DOHH2 (cell line): ENCODE measurements at regions not wholly inside any gene's neighbourhood (a gene's known extent, or its start where the extent isn't known, plus 50 kb on each side); places are given as distances from the start of the nearest gene placed in this dataset.

Experiments
- H3F3A ChIP-seq: fragments of 200-600 bp; sonication (generic), shearing (Covaris generic); 2 replicates; pipeline ENCODE4 v1.6.0; 2016; ENCODE audit warnings: antibody characterized with exemption, mild to moderate bottlenecking; ENCODE audit not compliant: control insufficient read depth, insufficient read depth
- H3K27ac ChIP-seq: fragments of 200-600 bp; sonication (generic); 2 replicates; pipeline ENCODE4 v1.5.1; 2014; ENCODE audit warnings: low read depth, mild to moderate bottlenecking, low read length, moderate library complexity
- H3K27me3 ChIP-seq: fragments of 200-600 bp; sonication (generic); 2 replicates; pipeline ENCODE4 v1.6.1; 2014; ENCODE audit warnings: mild to moderate bottlenecking, low read length, mixed read lengths; ENCODE audit not compliant: control insufficient read depth
- H3K36me3 ChIP-seq: fragments of 200-600 bp; sonication (generic); 2 replicates; pipeline ENCODE4 v1.6.1; 2014; ENCODE audit warnings: mild to moderate bottlenecking, low read length, moderate library complexity, mixed read lengths; ENCODE audit not compliant: control insufficient read depth
- H3K4me1 ChIP-seq: fragments of 200-600 bp; sonication (generic); 2 replicates; pipeline ENCODE4 v1.6.1; 2014; ENCODE audit warnings: mild to moderate bottlenecking, low read length, mixed read lengths; ENCODE audit not compliant: control insufficient read depth
- H3K4me2 ChIP-seq: fragments of 200-600 bp; sonication (generic); 2 replicates; pipeline ENCODE4 v1.6.0; 2014; ENCODE audit warnings: mild to moderate bottlenecking, low read length, moderate library complexity
- H3K4me3 ChIP-seq: fragments of 200-600 bp; sonication (generic); 2 replicates; pipeline ENCODE4 v1.5.1; 2014; ENCODE audit warnings: mild to moderate bottlenecking, low read length, mixed read lengths
- H3K79me2 ChIP-seq: fragments of 200-600 bp; sonication (generic); 2 replicates; pipeline ENCODE4 v1.6.1; 2014; ENCODE audit warnings: mild to moderate bottlenecking, low read length, mixed read lengths; ENCODE audit not compliant: control insufficient read depth
- H3K9me2 ChIP-seq: fragments of 200-600 bp; sonication (generic); replicated peaks from 2 replicates; pipeline ENCODE4 v1.6.1; 2014; ENCODE audit warnings: mild to moderate bottlenecking, low read length, mixed read lengths; ENCODE audit not compliant: control insufficient read depth
- H3K9me3 ChIP-seq: fragments of 200-600 bp; sonication (generic); 2 replicates; pipeline ENCODE4 v1.6.1; 2014; ENCODE audit warnings: antibody characterized with exemption, low read length, mixed read lengths; ENCODE audit not compliant: control insufficient read depth, insufficient read depth
- H4K20me1 ChIP-seq: fragments of 200-600 bp; sonication (generic); 2 replicates; pipeline ENCODE4 v1.6.0; 2014; ENCODE audit warnings: low read depth, mild to moderate bottlenecking, antibody characterized with exemption, low read length, moderate library complexity; ENCODE audit not compliant: control insufficient read depth, insufficient read depth
- CTCF ChIP-seq: fragments of 200-600 bp; sonication (generic); IDR thresholded peaks from one replicate; pipeline ENCODE4 v1.5.1; 2014; ENCODE audit warnings: antibody characterized with exemption, mild to moderate bottlenecking, low read depth, low read length; ENCODE audit not compliant: poor library complexity, severe bottlenecking
- EZH2phosphoT487 ChIP-seq: fragments of 200-600 bp; sonication (generic); IDR thresholded peaks from 2 replicates; pipeline ENCODE4 v1.6.1; 2017; ENCODE audit warnings: borderline replicate concordance, mild to moderate bottlenecking, antibody characterized with exemption, low read length, moderate library complexity, mixed read lengths

GRCh38 chr19:34305221-34306083, 51.1 kb downstream of the GARRE1 start:
- Histone ChIP-seq H3K9me3 (no peaks in the 10 kb centered on the region), H3F3A (peaks cover 24% of the 10 kb centered on the region), H4K20me1 (no peaks in the 10 kb centered on the region), H3K4me2 (no peak overlapping the region), H3K4me3 (no peak overlapping the region), H3K36me3 (peaks cover 13% of the 10 kb centered on the region), H3K79me2 (peaks cover 24% of the 10 kb centered on the region), H3K4me1 (peaks cover 41% of the 10 kb centered on the region), H3K9me2 (no peaks in the 10 kb centered on the region), H3K27ac (no peak overlapping the region), H3K27me3 (no peaks in the 10 kb centered on the region)
- TF ChIP-seq CTCF (no peak), EZH2phosphoT487 (no peak)

- no peaks in the 10 kb centered on the region for H3K27me3 ChIP-seq
- H3F3A ChIP-seq = peaks cover 27% of the 10 kb centered on the region
- peaks cover 49% of the 10 kb centered on the region for H3K4me1 ChIP-seq
- no peaks in the 10 kb centered on the region for H3K9me3 ChIP-seq
- no peak overlapping the region for H3K4me2 ChIP-seq
- no peak overlapping the region; the same call in 1 of the 2 replicates for H3K27ac ChIP-seq
- H4K20me1 ChIP-seq = no peaks in the 10 kb centered on the region
- no peaks in the 10 kb centered on the region for H3K9me2 ChIP-seq
- peaks cover 32% of the 10 kb centered on the region for H3K79me2 ChIP-seq
- TF ChIP-seq EZH2phosphoT487 (no peak), CTCF (no peak)
- H3K4me3 ChIP-seq = no peak overlapping the region
- peaks cover 12% of the 10 kb centered on the region for H3K36me3 ChIP-seq
Observed at GRCh38 chr19:34306213-34306661, 51.9 kb downstream of the GARRE1 start.

- Histone ChIP-seq H3K4me1 (peaks cover 51% of the 10 kb centered on the region), H3K27ac (no peak overlapping the region)
Observed at GRCh38 chr19:34306824-34307223, 52.5 kb downstream of the GARRE1 start.

More at GRCh38 chr19:34306824-34307223, 52.5 kb downstream of the GARRE1 start:
- peaks cover 27% of the 10 kb centered on the region for H3F3A ChIP-seq
- no peaks in the 10 kb centered on the region for H3K27me3 ChIP-seq
- no peak overlapping the region for H3K4me3 ChIP-seq
- H3K79me2 ChIP-seq = peaks cover 36% of the 10 kb centered on the region
- H4K20me1 ChIP-seq = no peaks in the 10 kb centered on the region
- TF ChIP-seq EZH2phosphoT487 (no peak), CTCF (no peak)
- H3K9me3 ChIP-seq = no peaks in the 10 kb centered on the region
- H3K9me2 ChIP-seq = no peaks in the 10 kb centered on the region
- H3K36me3 ChIP-seq = peaks cover 12% of the 10 kb centered on the region
- H3K4me2 ChIP-seq = no peak overlapping the region
